A549 (cell line): ENCODE measurements at regions not wholly inside any gene's neighbourhood (a gene's known extent, or its start where the extent isn't known, plus 50 kb on each side); places are given as distances from the start of the nearest gene placed in this dataset.

ENCODE experiments used
- ATAC-seq, 2 experiments: fragments of 200-7000 bp in 1 of 2; fragments of >200 bp in 1 of 2; cut with Nextera tagmentation in 1 of 2; cut with Tn5 transposase in 1 of 2; 3 replicates each; pipeline versions ENCODE4 v1.8.0 to v1.9.1; 2018 to 2020; ENCODE audit warnings: mild to moderate bottlenecking in 1 of 2, moderate library complexity in 1 of 2
- CTCF ChIA-PET: fragments of 300-600 bp; sonication (Branson Sonifier 250); formaldehyde crosslinking; extraction: SDS; loops from one replicate; lab custom pipeline; 2021; ENCODE audit warnings: antibody characterized with exemption, inconsistent platforms; lab: Yijun Ruan, JAX
- POLR2A ChIA-PET: fragments of 350-600 bp; formaldehyde crosslinking; extraction: SDS; loops from one replicate; lab custom pipeline; 2021; ENCODE audit warnings: antibody characterized with exemption, inconsistent platforms; lab: Yijun Ruan, JAX
- DNase-seq, 2 experiments: peaks; one replicate each; pipeline versions ENCODE4 v3.0.0 to v3.0.0-alpha.2; 2011 to 2016; ENCODE audit warnings: low read depth in 1 of 2, low spot score in 1 of 2
- FAIRE-seq: peaks from 2 replicates; lab custom pipeline; 2011; peaks lifted over from hg19 to GRCh38; lab: Jason Lieb, UNC
- H3K27ac ChIP-seq, 2 experiments: fragments of >200 bp; sonication (Bioruptor Twin); formaldehyde crosslinking; 3 replicates each; pipeline ENCODE4 v1.5.1; 2016 to 2017
- H3K4me1 ChIP-seq: fragments of >200 bp; sonication (Bioruptor Twin); formaldehyde crosslinking; 3 replicates; pipeline ENCODE4 v1.6.1; 2016
- H3K4me2 ChIP-seq: fragments of >200 bp; sonication (Bioruptor Twin); formaldehyde crosslinking; 3 replicates; pipeline ENCODE4 v1.6.1; 2016
- H3K4me3 ChIP-seq: fragments of >200 bp; sonication (Bioruptor Twin); formaldehyde crosslinking; 3 replicates; pipeline ENCODE4 v1.5.1; 2016
- H3K9me3 ChIP-seq: fragments of >200 bp; sonication (Bioruptor Twin); formaldehyde crosslinking; 3 replicates; pipeline ENCODE4 v1.6.1; 2016
- CBX2 ChIP-seq: fragments of 200-600 bp; sonication (generic); IDR thresholded peaks from 2 replicates; pipeline ENCODE4 v1.6.1; 2016; ENCODE audit warnings: low read depth, mild to moderate bottlenecking, borderline replicate concordance
- CHD4 ChIP-seq: fragments of 200-600 bp; sonication (generic); IDR thresholded peaks from 2 replicates; pipeline ENCODE4 v1.6.1; 2016; ENCODE audit warnings: antibody characterized with exemption, mild to moderate bottlenecking, borderline replicate concordance
- EHF ChIP-seq: fragments of 250-450 bp; sonication (Bioruptor Pico); IDR thresholded peaks from 2 replicates; pipeline ENCODE4 v1.5.0; 2020; ENCODE audit warnings: mild to moderate bottlenecking
- EP300 ChIP-seq, 2 experiments: fragments of >200 bp; sonication (Bioruptor Twin); formaldehyde crosslinking; IDR thresholded peaks; 2 replicates in 1 of 2; 3 replicates in 1 of 2; pipeline ENCODE4 v1.6.1; 2016 to 2017
- FOSB ChIP-seq: fragments of 250-450 bp; sonication (Bioruptor Pico); IDR thresholded peaks from 2 replicates; pipeline ENCODE4 v1.5.0; 2020; ENCODE audit warnings: mild to moderate bottlenecking, moderate library complexity
- HDAC2 ChIP-seq: fragments of 200-600 bp; sonication (generic); IDR thresholded peaks from 2 replicates; pipeline ENCODE4 v1.6.1; 2016
- HEYL ChIP-seq: fragments of 250-450 bp; sonication (Bioruptor Pico); IDR thresholded peaks from 2 replicates; pipeline ENCODE4 v1.8.0; 2021; ENCODE audit warnings: mild to moderate bottlenecking, moderate library complexity
- HOXA7 ChIP-seq: fragments of 250-450 bp; sonication (Bioruptor Pico); IDR thresholded peaks from 2 replicates; pipeline ENCODE4 v1.5.0; 2020; ENCODE audit warnings: mild to moderate bottlenecking, moderate library complexity
- HOXB13 ChIP-seq: fragments of 250-450 bp; sonication (Bioruptor Pico); IDR thresholded peaks from 2 replicates; pipeline ENCODE4 v1.5.0; 2020; ENCODE audit warnings: low read depth, mild to moderate bottlenecking, moderate library complexity
- HOXB5 ChIP-seq: fragments of 250-450 bp; sonication (Bioruptor Pico); IDR thresholded peaks from 2 replicates; pipeline ENCODE4 v1.5.0; 2020; ENCODE audit warnings: mild to moderate bottlenecking, moderate library complexity
- JUN ChIP-seq, 2 experiments: fragments of >200 bp; sonication (Bioruptor Twin); formaldehyde crosslinking; IDR thresholded peaks; 2 replicates in 1 of 2; 3 replicates in 1 of 2; pipeline ENCODE4 v1.6.1; 2016 to 2017
- JUNB ChIP-seq: fragments of >200 bp; sonication (Bioruptor Twin); formaldehyde crosslinking; IDR thresholded peaks from 2 replicates; pipeline ENCODE4 v1.6.1; 2016
- KDM1A ChIP-seq: fragments of 200-600 bp; sonication (generic); IDR thresholded peaks from 2 replicates; pipeline ENCODE4 v1.6.1; 2016; ENCODE audit warnings: low read depth, mild to moderate bottlenecking
- KDM5A ChIP-seq: fragments of 200-600 bp; sonication (generic); IDR thresholded peaks from 2 replicates; pipeline ENCODE4 v1.6.1; 2016; ENCODE audit warnings: antibody characterized with exemption, mild to moderate bottlenecking
- MAZ ChIP-seq: fragments of 150-350 bp; IDR thresholded peaks from 2 replicates; pipeline ENCODE4 v1.6.1; 2014; ENCODE audit warnings: antibody characterized with exemption, low read depth, low read length, borderline replicate concordance
- MYC ChIP-seq: IDR thresholded peaks from 2 replicates; pipeline ENCODE4 v1.6.1; 2012; ENCODE audit warnings: mild to moderate bottlenecking, inconsistent platforms, low read length, improper control_type of control experiment, borderline replicate concordance
- POLR2A ChIP-seq: IDR thresholded peaks from 2 replicates; pipeline ENCODE4 v1.6.1; 2012; ENCODE audit warnings: mild to moderate bottlenecking, low read length
- RAD21 ChIP-seq, 2 experiments: fragments of >200 bp in 1 of 2; sonication (Bioruptor Twin) in 1 of 2; formaldehyde crosslinking in 1 of 2; IDR thresholded peaks in 1 of 2; conservative IDR thresholded peaks in 1 of 2; 2 replicates in 1 of 2; 3 replicates in 1 of 2; pipeline ENCODE4 v1.6.1; 2012 to 2018; ENCODE audit warnings: inconsistent platforms in 1 of 2
- RCOR1 ChIP-seq: fragments of 150-350 bp; IDR thresholded peaks from 2 replicates; pipeline ENCODE4 v1.6.1; 2014; ENCODE audit warnings: antibody characterized with exemption, low read length, low read depth
- RFX5 ChIP-seq: fragments of 450-650 bp; IDR thresholded peaks from 2 replicates; pipeline ENCODE4 v1.7.1; 2014; ENCODE audit warnings: antibody characterized with exemption, mild to moderate bottlenecking, moderate library complexity
- RNF2 ChIP-seq: fragments of 200-600 bp; sonication (generic); IDR thresholded peaks from 2 replicates; pipeline ENCODE4 v1.6.1; 2016; ENCODE audit warnings: low read depth, mild to moderate bottlenecking, antibody characterized with exemption, moderate library complexity, borderline replicate concordance
- ZC3H11A ChIP-seq: fragments of 450-650 bp; IDR thresholded peaks from 2 replicates; pipeline ENCODE4 v1.6.1; 2014; ENCODE audit warnings: antibody characterized with exemption, mild to moderate bottlenecking
- ZFP36 ChIP-seq: fragments of 450-650 bp; IDR thresholded peaks from 2 replicates; pipeline ENCODE4 v1.6.1; 2014; ENCODE audit warnings: borderline replicate concordance; ENCODE audit not compliant: partially characterized antibody
- ZNF302 ChIP-seq: fragments of 250-450 bp; sonication (Bioruptor Pico); IDR thresholded peaks from 2 replicates; pipeline ENCODE4 v1.9.0; 2021; ENCODE audit warnings: inconsistent platforms, mild to moderate bottlenecking, moderate library complexity
- ZSCAN20 ChIP-seq: fragments of 250-450 bp; sonication (Bioruptor Pico); IDR thresholded peaks from 2 replicates; pipeline ENCODE4 v1.8.0; 2022; ENCODE audit warnings: mild to moderate bottlenecking, moderate library complexity
- WGBS: methylation state at CpG from one replicate; pipeline ENCODE4 v1.1.6; 2017; ENCODE audit errors: missing lambda C conversion rate; 5-methylcytosine and 5-hydroxymethylcytosine counted together
- TF ChIP-seq, protein P1 (sequence below): fragments of 250-450 bp; sonication (Bioruptor Pico); IDR thresholded peaks from 2 replicates; pipeline ENCODE4 v1.5.0; 2021; ENCODE audit warnings: mild to moderate bottlenecking, moderate library complexity, borderline replicate concordance
- TF ChIP-seq, protein P2 (sequence below): IDR thresholded peaks from 2 replicates; pipeline ENCODE4 v1.6.1; 2012
- TF ChIP-seq, protein P3 (sequence below): fragments of 450-650 bp; IDR thresholded peaks from 2 replicates; pipeline ENCODE4 v1.6.1; 2014; ENCODE audit warnings: antibody characterized with exemption
- TF ChIP-seq, protein P4 (sequence below): fragments of 250-450 bp; sonication (Bioruptor Pico); IDR thresholded peaks from 2 replicates; pipeline ENCODE4 v1.5.0; 2020; ENCODE audit warnings: low read depth, mild to moderate bottlenecking, moderate library complexity
- TF ChIP-seq, protein P5 (sequence below): fragments of >200 bp; sonication (Bioruptor Twin); formaldehyde crosslinking; IDR thresholded peaks from 2 replicates; pipeline ENCODE4 v1.6.1; 2016
- TF ChIP-seq, protein P6 (sequence below): fragments of >200 bp; sonication (Bioruptor Twin); formaldehyde crosslinking; IDR thresholded peaks from 3 replicates; pipeline ENCODE4 v1.6.1; 2016

DNA sequence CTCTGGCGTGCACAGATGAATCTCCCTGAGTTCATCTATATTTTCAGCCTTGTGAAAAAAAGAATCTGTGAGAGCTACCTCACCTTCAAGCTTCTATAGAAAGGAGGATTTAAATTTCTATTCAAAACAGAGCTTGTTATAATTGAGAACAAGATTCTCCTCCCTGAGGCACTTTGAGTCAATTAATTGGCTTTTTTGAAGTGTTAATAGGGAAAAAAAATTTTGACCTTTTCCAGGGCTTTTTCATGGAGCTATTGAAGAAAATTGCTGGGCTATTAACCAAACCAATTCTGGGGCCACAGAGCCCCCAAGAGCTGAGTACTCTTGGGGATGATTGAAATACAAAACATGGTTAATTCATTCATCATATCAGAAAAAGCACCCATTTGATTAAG, 225.1 kb downstream of the CMPK2 start:
- DNase-seq (no peak), ATAC-seq (no peak), FAIRE-seq (no peak)
- 0% methylated on average over 1 of the region's 1 CpG for WGBS
- Histone ChIP-seq H3K27ac (no peak overlapping the region), H3K4me3 (no peak overlapping the region), H3K9me3 (no peaks in the 10 kb centered on the region), H3K4me2 (no peak overlapping the region), H3K4me1 (no peaks in the 10 kb centered on the region)
- TF ChIP-seq HEYL (CRISPR knock-in tag) = no peak
- TF ChIP-seq HOXB5 = no peak
- no peak for TF ChIP-seq HDAC2
- TF ChIP-seq, protein P1, sequence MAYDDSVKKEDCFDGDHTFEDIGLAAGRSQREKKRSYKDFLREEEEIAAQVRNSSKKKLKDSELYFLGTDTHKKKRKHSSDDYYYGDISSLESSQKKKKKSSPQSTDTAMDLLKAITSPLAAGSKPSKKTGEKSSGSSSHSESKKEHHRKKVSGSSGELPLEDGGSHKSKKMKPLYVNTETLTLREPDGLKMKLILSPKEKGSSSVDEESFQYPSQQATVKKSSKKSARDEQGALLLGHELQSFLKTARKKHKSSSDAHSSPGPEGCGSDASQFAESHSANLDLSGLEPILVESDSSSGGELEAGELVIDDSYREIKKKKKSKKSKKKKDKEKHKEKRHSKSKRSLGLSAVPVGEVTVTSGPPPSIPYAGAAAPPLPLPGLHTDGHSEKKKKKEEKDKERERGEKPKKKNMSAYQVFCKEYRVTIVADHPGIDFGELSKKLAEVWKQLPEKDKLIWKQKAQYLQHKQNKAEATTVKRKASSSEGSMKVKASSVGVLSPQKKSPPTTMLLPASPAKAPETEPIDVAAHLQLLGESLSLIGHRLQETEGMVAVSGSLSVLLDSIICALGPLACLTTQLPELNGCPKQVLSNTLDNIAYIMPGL (CRISPR knock-in tag) = no peak
- POLR2A ChIA-PET = no interaction called here
- CTCF ChIA-PET = no interaction called here

DNA sequence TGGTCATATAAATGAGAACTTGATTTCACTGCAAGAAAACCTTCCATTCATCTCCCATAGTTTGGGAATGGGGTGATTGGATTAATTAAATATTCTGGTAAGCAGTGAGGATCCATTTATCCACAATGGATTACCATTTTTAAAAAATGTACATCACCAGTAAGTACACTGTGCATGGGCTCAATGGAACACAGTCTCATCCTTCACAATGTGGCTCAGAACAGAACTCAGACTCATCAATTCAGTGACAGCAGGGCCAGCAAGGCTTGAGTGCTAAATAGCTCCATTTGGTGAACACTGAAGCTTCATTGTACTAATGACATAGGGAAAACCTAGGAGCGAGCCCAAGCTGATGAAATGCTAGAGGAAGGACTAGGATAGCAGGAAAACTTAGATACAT, 223.8 kb downstream of the CMPK2 start:
- ATAC-seq = no peak

DNA sequence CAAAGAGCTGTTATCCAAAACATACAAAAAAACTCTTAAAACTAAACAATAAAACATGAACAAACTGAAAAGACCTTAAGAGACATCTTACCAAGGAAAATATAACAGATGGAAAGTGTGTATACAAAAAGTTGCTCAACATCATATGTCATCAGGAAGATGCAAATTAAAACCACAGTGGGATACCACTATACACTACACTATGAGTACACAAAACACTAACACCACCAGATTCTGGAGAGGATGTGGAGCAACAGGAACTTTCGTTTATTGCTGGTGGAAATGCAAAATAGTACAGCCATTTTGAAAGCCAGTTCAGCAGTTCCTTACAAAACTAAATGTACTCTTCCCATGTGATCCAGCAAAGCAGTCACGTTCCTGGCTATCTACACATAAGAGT, 221.4 kb downstream of the CMPK2 start:
- no peak for TF ChIP-seq POLR2A
- TF ChIP-seq MYC = no peak
- TF ChIP-seq ZC3H11A = no peak
- TF ChIP-seq, protein P2, sequence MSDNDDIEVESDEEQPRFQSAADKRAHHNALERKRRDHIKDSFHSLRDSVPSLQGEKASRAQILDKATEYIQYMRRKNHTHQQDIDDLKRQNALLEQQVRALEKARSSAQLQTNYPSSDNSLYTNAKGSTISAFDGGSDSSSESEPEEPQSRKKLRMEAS = no peak
- no peak for TF ChIP-seq RAD21 (conservative IDR thresholded peaks at IDR 0.05 in 1 of 2, IDR thresholded peaks at IDR 0.05 in 1 of 2)
- TF ChIP-seq KDM1A = no peak
- TF ChIP-seq MAZ = no peak
- TF ChIP-seq HDAC2 = no peak
- no peak for TF ChIP-seq HOXB13
- TF ChIP-seq CHD4 = no peak
- no peak for TF ChIP-seq EHF (CRISPR knock-in tag)
- TF ChIP-seq EP300 (IDR thresholded peaks at IDR 0.05) = no peak
- no peak for TF ChIP-seq RCOR1
- TF ChIP-seq CBX2 = no peak
- TF ChIP-seq HEYL (CRISPR knock-in tag) = no peak
- no peak for TF ChIP-seq RNF2
- ChIA-PET POLR2A (no interaction called here), CTCF (interaction anchor here (1.6 kb wide), 1 partner anchor 11 kb away, joined by 3 read pairs; no protein-coding TSS in a partner anchor)
- Histone ChIP-seq H3K27ac (no peak overlapping the region), H3K9me3 (no peaks in the 10 kb centered on the region), H3K4me1 (no peaks in the 10 kb centered on the region), H3K4me2 (no peak overlapping the region), H3K4me3 (no peak overlapping the region)
- ATAC-seq (no peak), DNase-seq (no peak), FAIRE-seq (no peak)
- 0% methylated on average over 2 of the region's 2 CpGs for WGBS

More for the DNA sequence above, 223.8 kb downstream of the CMPK2 start:
- H3K4me3 ChIP-seq = no peak overlapping the region
- WGBS = 0% methylated on average over 1 of the region's 1 CpG
- H3K27ac ChIP-seq = no peak overlapping the region
- CTCF ChIA-PET = no interaction called here
- H3K4me2 ChIP-seq = no peak overlapping the region
- FAIRE-seq (no peak), DNase-seq (no peak)
- POLR2A ChIA-PET = no interaction called here
- H3K4me1 ChIP-seq = no peaks in the 10 kb centered on the region
- no peak for TF ChIP-seq CBX2
- TF ChIP-seq, protein P3, sequence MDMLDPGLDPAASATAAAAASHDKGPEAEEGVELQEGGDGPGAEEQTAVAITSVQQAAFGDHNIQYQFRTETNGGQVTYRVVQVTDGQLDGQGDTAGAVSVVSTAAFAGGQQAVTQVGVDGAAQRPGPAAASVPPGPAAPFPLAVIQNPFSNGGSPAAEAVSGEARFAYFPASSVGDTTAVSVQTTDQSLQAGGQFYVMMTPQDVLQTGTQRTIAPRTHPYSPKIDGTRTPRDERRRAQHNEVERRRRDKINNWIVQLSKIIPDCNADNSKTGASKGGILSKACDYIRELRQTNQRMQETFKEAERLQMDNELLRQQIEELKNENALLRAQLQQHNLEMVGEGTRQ = no peak
- TF ChIP-seq ZFP36 = no peak
- TF ChIP-seq FOSB (CRISPR knock-in tag) = no peak
- no peak for TF ChIP-seq MAZ
- no peak for TF ChIP-seq JUN (IDR thresholded peaks at IDR 0.05)
- TF ChIP-seq EHF (CRISPR knock-in tag) = no peak
- no peak for TF ChIP-seq ZNF302 (CRISPR knock-in tag)
- no peak for TF ChIP-seq EP300 (IDR thresholded peaks at IDR 0.05)
- no peak for TF ChIP-seq ZSCAN20
- TF ChIP-seq HOXA7 = no peak
- TF ChIP-seq, protein P4, sequence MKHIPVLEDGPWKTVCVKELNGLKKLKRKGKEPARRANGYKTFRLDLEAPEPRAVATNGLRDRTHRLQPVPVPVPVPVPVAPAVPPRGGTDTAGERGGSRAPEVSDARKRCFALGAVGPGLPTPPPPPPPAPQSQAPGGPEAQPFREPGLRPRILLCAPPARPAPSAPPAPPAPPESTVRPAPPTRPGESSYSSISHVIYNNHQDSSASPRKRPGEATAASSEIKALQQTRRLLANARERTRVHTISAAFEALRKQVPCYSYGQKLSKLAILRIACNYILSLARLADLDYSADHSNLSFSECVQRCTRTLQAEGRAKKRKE = no peak
- no peak for TF ChIP-seq KDM5A
- TF ChIP-seq, protein P5, sequence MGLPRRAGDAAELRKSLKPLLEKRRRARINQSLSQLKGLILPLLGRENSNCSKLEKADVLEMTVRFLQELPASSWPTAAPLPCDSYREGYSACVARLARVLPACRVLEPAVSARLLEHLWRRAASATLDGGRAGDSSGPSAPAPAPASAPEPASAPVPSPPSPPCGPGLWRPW = no peak
- TF ChIP-seq, protein P6, sequence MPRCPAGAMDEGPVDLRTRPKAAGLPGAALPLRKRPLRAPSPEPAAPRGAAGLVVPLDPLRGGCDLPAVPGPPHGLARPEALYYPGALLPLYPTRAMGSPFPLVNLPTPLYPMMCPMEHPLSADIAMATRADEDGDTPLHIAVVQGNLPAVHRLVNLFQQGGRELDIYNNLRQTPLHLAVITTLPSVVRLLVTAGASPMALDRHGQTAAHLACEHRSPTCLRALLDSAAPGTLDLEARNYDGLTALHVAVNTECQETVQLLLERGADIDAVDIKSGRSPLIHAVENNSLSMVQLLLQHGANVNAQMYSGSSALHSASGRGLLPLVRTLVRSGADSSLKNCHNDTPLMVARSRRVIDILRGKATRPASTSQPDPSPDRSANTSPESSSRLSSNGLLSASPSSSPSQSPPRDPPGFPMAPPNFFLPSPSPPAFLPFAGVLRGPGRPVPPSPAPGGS = no peak
- TF ChIP-seq HOXB5 = no peak
- TF ChIP-seq KDM1A = no peak
- TF ChIP-seq RCOR1 = no peak
- TF ChIP-seq RFX5 = no peak
- no peak for TF ChIP-seq JUNB
- TF ChIP-seq, all 56 proteins: peak for 0
- H3K9me3 ChIP-seq = no peaks in the 10 kb centered on the region
